ENCODE measurements at regions not wholly inside any gene's neighbourhood (a gene's known extent, or its start where the extent isn't known, plus 50 kb on each side); places are given as distances from the start of the nearest gene placed in this dataset.
"Not testable (repeated sequence)": the region's sequence is repeated elsewhere in the genome, so short reads cannot be mapped to it uniquely, and the experiment has no call there.

GRCh38 chr21:5013455-5014304 lies 5507.7 kb upstream of the TPTE start:
- not testable (repeated sequence) for H3K36me3 ChIP-seq (ENCODE audit: insufficient read depth, low read length); DNase-seq (ENCODE audit: low read depth, low spot score); H3K9ac ChIP-seq (ENCODE audit: insufficient read length)

DNA sequence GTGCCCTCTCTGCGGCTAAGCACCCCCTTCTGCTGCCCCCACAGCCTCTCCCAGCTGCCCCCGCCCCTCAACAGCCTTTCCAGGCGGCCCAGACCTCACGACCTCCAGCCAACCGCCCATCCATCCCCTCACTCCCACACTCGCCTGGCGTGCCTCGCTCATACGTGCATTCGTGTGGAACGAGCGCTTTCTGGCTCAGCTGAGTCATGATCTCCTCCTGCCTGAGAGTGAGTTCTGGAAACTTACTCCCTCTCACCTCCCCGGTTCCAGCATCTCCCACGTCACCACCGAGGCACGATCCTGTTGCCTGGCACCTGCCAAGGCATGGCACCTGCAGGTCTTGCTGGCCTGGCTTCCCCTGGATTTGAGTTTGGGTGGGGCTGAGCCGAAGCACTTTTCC lies 5506.2 kb upstream of the TPTE start:
- not testable (repeated sequence) for H3K4me3 ChIP-seq; DNase-seq (ENCODE audit: low read depth, low spot score); H3K36me3 ChIP-seq (ENCODE audit: insufficient read depth, low read length); H3K9ac ChIP-seq (ENCODE audit: insufficient read length); H3K27ac ChIP-seq; H3K9me3 ChIP-seq (ENCODE audit: low read depth, low read length)

More at GRCh38 chr21:5013455-5014304, 5507.7 kb upstream of the TPTE start:
- H3K27ac ChIP-seq; H3K4me3 ChIP-seq; H3K9me3 ChIP-seq (ENCODE audit: low read depth, low read length): not testable (repeated sequence)

DNA sequence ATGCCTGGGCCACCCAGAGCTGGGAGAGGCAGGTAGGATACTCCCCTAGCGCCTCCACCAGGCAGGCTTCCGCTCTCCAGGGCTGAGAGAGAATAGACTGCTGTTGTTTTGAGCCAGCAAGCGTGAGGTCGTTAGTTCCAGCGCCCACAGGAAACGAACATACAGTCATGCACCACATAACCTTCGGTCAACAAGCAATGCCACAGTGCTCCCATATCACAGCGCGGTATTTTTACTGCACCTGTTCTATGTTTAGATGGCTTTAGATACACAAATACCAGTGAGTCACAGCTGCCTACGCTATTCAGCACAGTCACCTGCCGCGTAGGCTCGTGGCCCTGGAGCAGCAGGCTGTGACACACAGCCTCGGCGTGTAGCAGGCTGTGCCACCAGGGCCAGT lies 5502.3 kb upstream of the TPTE start:
- H3K9ac ChIP-seq (ENCODE audit: insufficient read length); H3K36me3 ChIP-seq (ENCODE audit: insufficient read depth, low read length); DNase-seq (ENCODE audit: low read depth, low spot score); H3K27ac ChIP-seq; H3K4me3 ChIP-seq; H3K9me3 ChIP-seq (ENCODE audit: low read depth, low read length): not testable (repeated sequence)

- H3K27ac ChIP-seq; H3K9ac ChIP-seq (ENCODE audit: insufficient read length); H3K36me3 ChIP-seq (ENCODE audit: insufficient read depth, low read length); H3K9me3 ChIP-seq (ENCODE audit: low read depth, low read length); DNase-seq (ENCODE audit: low read depth, low spot score); H3K4me3 ChIP-seq: not testable (repeated sequence)
These were observed 5499.6 kb upstream of the TPTE start for GRCh38 chr21:5021815-5022214.

DNA sequence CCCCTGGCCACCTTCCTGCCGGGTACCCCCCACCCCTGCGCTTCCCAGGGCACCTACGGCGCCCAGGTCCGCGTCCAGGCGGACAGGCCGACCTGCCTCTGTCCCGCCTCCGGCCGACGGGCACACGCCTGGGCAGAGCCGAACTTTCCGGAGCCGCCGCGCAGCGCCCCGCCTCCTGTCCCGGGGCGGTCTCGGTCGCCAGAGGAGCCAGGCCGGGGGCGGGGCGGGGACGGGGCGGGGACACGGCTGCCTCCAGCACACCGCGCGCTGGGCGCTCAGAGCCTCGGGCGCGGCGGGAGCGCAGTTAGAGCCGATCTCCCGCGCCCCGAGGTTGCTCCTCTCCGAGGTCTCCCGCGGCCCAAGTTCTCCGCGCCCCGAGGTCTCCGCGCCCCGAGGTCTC lies 5499.1 kb upstream of the TPTE start:
- not testable (repeated sequence) for H3K4me3 ChIP-seq; H3K9me3 ChIP-seq (ENCODE audit: low read depth, low read length); DNase-seq (ENCODE audit: low read depth, low spot score); H3K27ac ChIP-seq; H3K9ac ChIP-seq (ENCODE audit: insufficient read length); H3K36me3 ChIP-seq (ENCODE audit: insufficient read depth, low read length)

GRCh38 chr21:5022748-5023147 lies 5498.6 kb upstream of the TPTE start:
- not testable (repeated sequence) for H3K36me3 ChIP-seq (ENCODE audit: insufficient read depth, low read length); H3K9ac ChIP-seq (ENCODE audit: insufficient read length); DNase-seq (ENCODE audit: low read depth, low spot score); H3K4me3 ChIP-seq; H3K9me3 ChIP-seq (ENCODE audit: low read depth, low read length); H3K27ac ChIP-seq

GRCh38 chr21:5035147-5035546 lies 5486.2 kb upstream of the TPTE start:
- not testable (repeated sequence) for H3K4me3 ChIP-seq; H3K9ac ChIP-seq (ENCODE audit: insufficient read length); H3K27ac ChIP-seq; DNase-seq (ENCODE audit: low read depth, low spot score); H3K36me3 ChIP-seq (ENCODE audit: insufficient read depth, low read length); H3K9me3 ChIP-seq (ENCODE audit: low read depth, low read length)

GRCh38 chr21:5035587-5035986 lies 5485.8 kb upstream of the TPTE start:
- not testable (repeated sequence) for H3K4me3 ChIP-seq; H3K9ac ChIP-seq (ENCODE audit: insufficient read length); H3K9me3 ChIP-seq (ENCODE audit: low read depth, low read length); H3K27ac ChIP-seq; H3K36me3 ChIP-seq (ENCODE audit: insufficient read depth, low read length); DNase-seq (ENCODE audit: low read depth, low spot score)

- DNase-seq (ENCODE audit: low read depth, low spot score); H3K36me3 ChIP-seq (ENCODE audit: insufficient read depth, low read length); H3K9ac ChIP-seq (ENCODE audit: insufficient read length); H3K4me3 ChIP-seq; H3K9me3 ChIP-seq (ENCODE audit: low read depth, low read length); H3K27ac ChIP-seq: not testable (repeated sequence)
These were observed 5483.6 kb upstream of the TPTE start for GRCh38 chr21:5037606-5038331.

- H3K9ac ChIP-seq (ENCODE audit: insufficient read length); H3K9me3 ChIP-seq (ENCODE audit: low read depth, low read length); H3K4me3 ChIP-seq; H3K36me3 ChIP-seq (ENCODE audit: insufficient read depth, low read length); DNase-seq (ENCODE audit: low read depth, low spot score); H3K27ac ChIP-seq: not testable (repeated sequence)
These were observed 5481.5 kb upstream of the TPTE start for GRCh38 chr21:5039926-5040325.

GRCh38 chr21:5042583-5042982 lies 5478.8 kb upstream of the TPTE start:
- H3K9me3 ChIP-seq (ENCODE audit: low read depth, low read length); H3K27ac ChIP-seq; H3K9ac ChIP-seq (ENCODE audit: insufficient read length); DNase-seq (ENCODE audit: low read depth, low spot score); H3K4me3 ChIP-seq; H3K36me3 ChIP-seq (ENCODE audit: insufficient read depth, low read length): not testable (repeated sequence)

DNA sequence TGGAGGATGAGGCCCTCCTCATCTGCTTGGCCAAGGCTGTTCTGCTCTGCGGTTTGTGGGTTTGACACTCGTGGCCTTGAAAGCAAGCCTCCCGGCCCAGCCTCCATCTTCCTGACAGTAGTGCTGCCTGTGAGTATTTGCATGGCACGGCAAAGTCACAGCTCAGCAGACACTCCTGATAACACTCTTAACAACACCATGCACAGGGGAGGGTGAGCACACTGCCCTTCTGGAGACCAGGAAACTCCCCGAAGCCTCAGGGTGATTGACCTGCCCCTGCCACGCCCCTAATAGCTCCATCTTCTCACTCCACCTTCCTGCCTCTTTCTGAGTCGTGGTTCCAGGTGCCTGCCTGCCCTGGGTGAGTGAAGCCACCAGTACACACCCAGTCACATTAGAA lies 5476.6 kb upstream of the TPTE start:
- not testable (repeated sequence) for H3K36me3 ChIP-seq (ENCODE audit: insufficient read depth, low read length); H3K9me3 ChIP-seq (ENCODE audit: low read depth, low read length); H3K27ac ChIP-seq; DNase-seq (ENCODE audit: low read depth, low spot score); H3K9ac ChIP-seq (ENCODE audit: insufficient read length); H3K4me3 ChIP-seq

GRCh38 chr21:5051303-5052018 lies 5469.9 kb upstream of the TPTE start:
- not testable (repeated sequence) for DNase-seq (ENCODE audit: low read depth, low spot score); H3K9ac ChIP-seq (ENCODE audit: insufficient read length); H3K9me3 ChIP-seq (ENCODE audit: low read depth, low read length); H3K36me3 ChIP-seq (ENCODE audit: insufficient read depth, low read length); H3K27ac ChIP-seq; H3K4me3 ChIP-seq

DNA sequence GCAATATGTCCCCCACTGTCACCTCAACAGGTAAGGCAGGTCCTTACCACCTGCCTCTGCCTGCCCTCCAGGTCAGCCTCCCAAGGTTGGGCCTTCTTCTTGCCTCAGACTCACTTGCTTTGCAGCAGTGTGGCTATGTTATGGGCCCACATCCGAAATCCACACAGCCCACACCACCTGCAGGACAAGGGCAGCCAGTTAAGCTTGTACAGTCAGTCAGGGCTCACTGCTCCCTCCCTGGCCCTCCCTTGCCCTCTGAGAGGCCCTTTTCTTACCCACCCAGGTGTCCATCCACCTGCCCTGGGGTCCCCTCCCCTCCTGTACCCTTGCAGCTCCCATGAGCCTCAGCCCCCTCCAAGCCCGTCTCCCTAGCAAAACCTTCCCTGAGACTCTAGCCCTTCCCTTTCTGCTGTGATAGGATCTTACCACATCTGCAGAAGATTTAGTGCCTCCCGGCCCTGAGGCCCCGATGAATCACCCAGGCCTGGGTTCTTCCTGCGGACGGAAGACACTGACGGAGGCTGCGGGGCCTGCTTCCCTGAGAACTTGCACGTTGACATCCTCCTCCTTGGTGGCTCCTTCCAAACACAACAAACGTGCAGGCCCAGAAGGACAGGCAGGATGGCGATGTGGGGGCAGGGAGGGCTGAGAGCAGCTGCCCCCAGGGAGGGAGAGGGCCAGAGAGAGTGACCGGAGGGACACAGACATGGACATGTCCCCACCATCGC lies 5466.2 kb upstream of the TPTE start:
- H3K9ac ChIP-seq (ENCODE audit: insufficient read length); H3K9me3 ChIP-seq (ENCODE audit: low read depth, low read length); H3K27ac ChIP-seq; H3K36me3 ChIP-seq (ENCODE audit: insufficient read depth, low read length); H3K4me3 ChIP-seq; DNase-seq (ENCODE audit: low read depth, low spot score): not testable (repeated sequence)
